HUES6 (cell line): ENCODE measurements at regions not wholly inside any gene's neighbourhood (a gene's known extent, or its start where the extent isn't known, plus 50 kb on each side); places are given as distances from the start of the nearest gene placed in this dataset.

Experiments
- H3K27ac ChIP-seq: 2 replicates; pipeline ENCODE4 v1.7.0; 2013; ENCODE audit warnings: low read depth, mild to moderate bottlenecking, low read length, inconsistent platforms
- H3K27me3 ChIP-seq: 2 replicates; pipeline ENCODE4 v1.6.1; 2013; ENCODE audit warnings: low read length; ENCODE audit not compliant: control insufficient read depth, insufficient read depth
- H3K36me3 ChIP-seq: 2 replicates; pipeline ENCODE4 v1.6.1; 2013; ENCODE audit warnings: low read length; ENCODE audit not compliant: control insufficient read depth, insufficient read depth
- H3K4me1 ChIP-seq: 2 replicates; pipeline ENCODE4 v1.6.1; 2013; ENCODE audit warnings: low read length; ENCODE audit not compliant: control insufficient read depth, insufficient read depth
- H3K4me3 ChIP-seq: 2 replicates; pipeline ENCODE4 v1.5.1; 2013; ENCODE audit warnings: low read depth, low read length
- H3K9ac ChIP-seq: one replicate; pipeline ENCODE4 v1.6.1; 2013; ENCODE audit warnings: mild to moderate bottlenecking, low read length
- H3K9me3 ChIP-seq: 2 replicates; pipeline ENCODE4 v1.6.1; 2013; ENCODE audit warnings: low read depth, low read length; ENCODE audit not compliant: control insufficient read depth, insufficient read depth

DNA sequence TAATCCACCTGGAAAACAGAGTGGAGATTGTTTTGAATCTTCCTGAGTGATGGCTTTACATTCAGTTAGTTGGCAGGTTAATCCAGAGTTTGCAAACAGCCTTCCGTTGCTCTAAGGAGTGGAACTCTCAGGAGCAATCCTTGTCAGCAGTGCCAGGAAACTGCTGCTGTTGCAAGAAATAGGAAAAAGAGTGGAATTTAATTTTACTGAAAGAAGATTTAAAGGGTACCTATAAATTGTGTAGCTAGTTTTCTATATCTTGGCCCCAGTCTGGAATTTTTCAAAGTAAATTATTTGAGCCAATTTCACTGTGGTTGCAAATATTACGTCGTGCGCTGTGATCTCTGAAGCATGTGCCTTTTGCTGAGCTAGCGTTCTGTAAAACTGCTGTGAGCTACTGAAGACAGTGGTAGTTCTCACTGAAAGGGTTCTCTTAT is 55.5 kb upstream of the SLC5A12 start:
- Histone ChIP-seq H3K4me3 (no peak overlapping the region), H3K27ac (no peak overlapping the region), H3K27me3 (no peaks in the 10 kb centered on the region), H3K36me3 (no peaks in the 10 kb centered on the region), H3K4me1 (no peaks in the 10 kb centered on the region), H3K9ac (no peak overlapping the region), H3K9me3 (no peaks in the 10 kb centered on the region)

DNA sequence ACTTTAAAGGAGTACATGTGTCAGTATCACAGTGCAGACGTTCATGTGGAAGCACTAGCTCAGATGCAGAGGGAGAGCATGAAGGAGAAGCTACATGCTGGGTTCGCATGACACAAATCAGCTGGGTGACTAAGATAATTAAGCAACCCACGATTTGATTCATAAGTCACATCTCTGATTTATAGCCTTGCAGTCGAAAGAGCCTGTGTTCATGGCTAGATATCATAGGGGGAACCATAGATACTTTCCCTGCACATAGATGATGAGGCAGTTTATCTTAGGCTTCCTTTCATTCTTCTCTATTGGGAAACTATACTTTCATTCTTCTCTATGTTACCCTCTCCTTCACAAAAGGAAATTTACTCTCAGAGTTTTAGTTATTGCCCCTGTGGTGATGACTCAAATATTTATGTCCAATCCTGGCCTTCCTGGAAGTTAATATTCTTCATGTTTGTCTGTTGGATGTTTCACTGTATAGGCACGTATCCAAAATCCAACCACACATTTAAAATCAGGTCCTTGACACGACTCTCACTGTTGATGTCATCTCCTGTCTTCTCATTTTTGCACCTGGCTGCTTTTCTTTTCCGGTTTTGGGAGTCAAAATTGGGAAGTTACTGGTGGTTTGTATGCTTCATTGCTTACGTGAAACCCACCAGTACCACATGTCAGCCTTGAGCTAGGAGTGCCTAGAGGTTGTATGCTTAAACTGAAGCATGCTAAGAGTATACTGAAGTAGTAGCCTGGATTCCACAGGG is 56.3 kb upstream of the SLC5A12 start:
- no peaks in the 10 kb centered on the region for H3K9me3 ChIP-seq
- H3K9ac ChIP-seq: no peak overlapping the region
- no peaks in the 10 kb centered on the region for H3K4me1 ChIP-seq
- no peak overlapping the region for H3K27ac ChIP-seq
- no peaks in the 10 kb centered on the region for H3K27me3 ChIP-seq
- no peaks in the 10 kb centered on the region for H3K36me3 ChIP-seq
- no peak overlapping the region for H3K4me3 ChIP-seq

GRCh38 chr11:26779074-26779865 is 57.4 kb upstream of the SLC5A12 start:
- H3K9me3 ChIP-seq: peaks cover 9% of the 10 kb centered on the region
- H3K27ac ChIP-seq: no peak overlapping the region
- H3K36me3 ChIP-seq: no peaks in the 10 kb centered on the region
- H3K4me1 ChIP-seq: no peaks in the 10 kb centered on the region
- H3K4me3 ChIP-seq: no peak overlapping the region
- no peak overlapping the region for H3K9ac ChIP-seq
- no peaks in the 10 kb centered on the region for H3K27me3 ChIP-seq

DNA sequence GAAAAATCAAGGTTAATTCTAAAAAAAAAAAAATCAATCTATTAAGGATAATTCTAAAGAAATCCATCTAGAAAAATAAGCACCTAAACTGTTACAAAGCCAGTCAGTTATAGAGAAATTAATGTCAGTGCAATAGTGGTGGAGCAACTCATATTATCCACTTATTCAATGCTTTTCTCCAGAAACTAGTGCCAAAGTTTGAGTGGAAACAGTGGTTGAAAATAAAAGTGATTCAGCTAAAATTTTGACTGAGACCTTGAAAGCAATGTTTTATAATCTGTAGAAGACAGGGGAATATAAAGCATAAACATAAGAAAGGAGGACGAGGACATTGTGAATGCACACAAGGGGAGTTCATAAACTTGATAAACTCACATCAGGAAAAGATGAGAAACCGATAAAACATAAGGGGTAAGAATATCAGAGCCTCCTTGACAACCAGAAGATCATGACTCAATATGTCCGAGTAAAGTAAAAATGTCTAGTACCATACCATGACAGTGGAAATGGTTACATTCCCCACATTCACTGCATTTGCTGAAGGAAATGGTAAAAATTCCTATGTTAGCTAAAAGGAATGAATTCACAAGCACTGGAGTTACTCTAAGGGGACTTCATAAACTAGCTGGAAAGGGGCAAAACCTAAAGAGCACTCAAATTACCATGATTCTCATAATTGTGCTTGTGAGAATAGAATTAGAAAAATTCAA is 58.7 kb upstream of the SLC5A12 start:
- no peaks in the 10 kb centered on the region for H3K27me3 ChIP-seq
- H3K36me3 ChIP-seq: no peaks in the 10 kb centered on the region
- peaks cover 19% of the 10 kb centered on the region for H3K9me3 ChIP-seq
- H3K4me1 ChIP-seq: no peaks in the 10 kb centered on the region
- no peak overlapping the region for H3K9ac ChIP-seq
- no peak overlapping the region for H3K27ac ChIP-seq
- no peak overlapping the region for H3K4me3 ChIP-seq

GRCh38 chr11:26782220-26782965 is 60.5 kb upstream of the SLC5A12 start:
- no peaks in the 10 kb centered on the region for H3K27me3 ChIP-seq
- no peak overlapping the region for H3K4me3 ChIP-seq
- no peaks in the 10 kb centered on the region for H3K36me3 ChIP-seq

GRCh38 chr11:26783997-26784396 is 62.1 kb upstream of the SLC5A12 start:
- no peak overlapping the region for H3K4me3 ChIP-seq
- peaks cover 29% of the 10 kb centered on the region for H3K9me3 ChIP-seq
- no peaks in the 10 kb centered on the region for H3K36me3 ChIP-seq
- no peaks in the 10 kb centered on the region for H3K27me3 ChIP-seq
- H3K4me1 ChIP-seq: no peaks in the 10 kb centered on the region
- no peak overlapping the region for H3K27ac ChIP-seq
- no peak overlapping the region for H3K9ac ChIP-seq

More at GRCh38 chr11:26782220-26782965, 60.5 kb upstream of the SLC5A12 start:
- no peak overlapping the region for H3K27ac ChIP-seq
- H3K9me3 ChIP-seq: peaks cover 29% of the 10 kb centered on the region
- H3K9ac ChIP-seq: no peak overlapping the region
- no peaks in the 10 kb centered on the region for H3K4me1 ChIP-seq

DNA sequence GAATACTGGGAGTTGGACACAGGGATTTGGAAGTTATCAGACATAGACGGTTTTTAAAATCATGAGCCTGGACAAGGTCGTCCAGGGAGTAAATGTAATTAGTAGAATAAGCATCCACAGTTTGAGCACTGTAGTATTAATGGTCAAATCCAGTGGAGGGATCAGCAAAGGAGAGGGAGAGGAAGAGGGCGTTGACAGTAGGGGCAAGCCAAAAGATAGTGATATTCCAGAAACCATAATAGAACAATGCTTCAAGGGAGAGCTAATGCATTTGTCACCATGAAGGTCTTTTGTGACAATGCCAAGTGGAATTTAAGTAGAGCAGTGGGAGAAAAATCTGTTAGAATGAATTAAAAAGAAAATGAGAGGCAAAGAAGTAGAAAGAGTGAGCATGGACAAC is 68.9 kb upstream of the SLC5A12 start:
- Histone ChIP-seq H3K36me3 (no peaks in the 10 kb centered on the region), H3K4me1 (no peaks in the 10 kb centered on the region), H3K4me3 (no peak overlapping the region), H3K27ac (no peak overlapping the region), H3K9ac (no peak overlapping the region), H3K27me3 (no peaks in the 10 kb centered on the region), H3K9me3 (peaks cover 8% of the 10 kb centered on the region; the same call in 1 of the 2 replicates)

- H3K4me3 ChIP-seq: no peak overlapping the region
- H3K27ac ChIP-seq: no peak overlapping the region
- H3K27me3 ChIP-seq: no peaks in the 10 kb centered on the region
- no peaks in the 10 kb centered on the region for H3K9me3 ChIP-seq
- no peaks in the 10 kb centered on the region for H3K4me1 ChIP-seq
- no peak overlapping the region for H3K9ac ChIP-seq
- no peaks in the 10 kb centered on the region for H3K36me3 ChIP-seq
Observed at GRCh38 chr11:26792941-26793340, 71.1 kb upstream of the SLC5A12 start.

DNA sequence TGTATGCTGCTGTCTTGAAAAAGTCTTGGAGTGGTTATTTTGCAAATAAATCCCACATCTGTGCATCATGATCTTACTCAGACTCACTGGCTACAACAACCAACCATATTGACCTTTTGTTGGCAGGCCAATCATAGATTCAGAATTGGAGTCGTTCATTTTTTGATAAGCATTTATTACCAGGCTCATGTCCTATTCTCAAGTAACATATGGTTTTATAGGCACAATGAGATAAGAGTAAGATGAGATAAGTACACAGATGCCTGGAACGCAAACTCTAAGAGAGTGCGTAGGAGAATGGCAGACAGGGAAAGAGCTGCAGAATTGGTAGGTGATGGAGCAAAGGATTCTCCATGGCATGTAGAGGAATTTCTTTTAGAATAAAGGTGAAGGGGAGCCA is 71.6 kb upstream of the SLC5A12 start:
- Histone ChIP-seq H3K4me3 (no peak overlapping the region), H3K27me3 (no peaks in the 10 kb centered on the region), H3K4me1 (no peaks in the 10 kb centered on the region), H3K36me3 (no peaks in the 10 kb centered on the region), H3K9ac (no peak overlapping the region), H3K27ac (no peak overlapping the region), H3K9me3 (no peaks in the 10 kb centered on the region)

GRCh38 chr11:26801601-26802000 is 79.7 kb upstream of the SLC5A12 start:
- H3K27ac ChIP-seq: no peak overlapping the region
- H3K9me3 ChIP-seq: no peaks in the 10 kb centered on the region
- H3K4me1 ChIP-seq: peaks cover 5% of the 10 kb centered on the region; the same call in 1 of the 2 replicates
- H3K9ac ChIP-seq: no peak overlapping the region
- no peaks in the 10 kb centered on the region for H3K36me3 ChIP-seq
- H3K27me3 ChIP-seq: no peaks in the 10 kb centered on the region
- H3K4me3 ChIP-seq: no peak overlapping the region
